ENCODE measurements at regions not wholly inside any gene's neighbourhood (a gene's known extent, or its start where the extent isn't known, plus 50 kb on each side); places are given as distances from the start of the nearest gene placed in this dataset.
"Not testable (repeated sequence)": the region's sequence is repeated elsewhere in the genome, so short reads cannot be mapped to it uniquely, and the experiment has no call there.

- Histone ChIP-seq H4K20me1 (ENCODE audit: control insufficient read depth, insufficient read depth, low read depth, low read length) (no peaks in the 10 kb centered on the region), H3K9me2 (replicated peaks; ENCODE audit: control insufficient read depth, low read length) (no peaks in the 10 kb centered on the region), H3K4me3 (ENCODE audit: low read length) (no peak overlapping the region), H3K27me3 (ENCODE audit: control insufficient read depth, low read length) (no peaks in the 10 kb centered on the region), H3F3A (ENCODE audit: control insufficient read depth, insufficient read depth) (peaks cover 4% of the 10 kb centered on the region; the same call in 1 of the 2 replicates), H3K4me2 (ENCODE audit: low read length) (no peak overlapping the region), H3K4me1 (ENCODE audit: control insufficient read depth, low read length) (peaks cover 3% of the 10 kb centered on the region), H3K36me3 (ENCODE audit: control insufficient read depth, low read length) (no peaks in the 10 kb centered on the region), H3K9me3 (ENCODE audit: control insufficient read depth, insufficient read depth, low read length) (no peaks in the 10 kb centered on the region), H3K79me2 (ENCODE audit: control insufficient read depth, low read length) (no peaks in the 10 kb centered on the region), H3K27ac (ENCODE audit: low read depth, low read length) (no peak overlapping the region)
- TF ChIP-seq, protein P1, sequence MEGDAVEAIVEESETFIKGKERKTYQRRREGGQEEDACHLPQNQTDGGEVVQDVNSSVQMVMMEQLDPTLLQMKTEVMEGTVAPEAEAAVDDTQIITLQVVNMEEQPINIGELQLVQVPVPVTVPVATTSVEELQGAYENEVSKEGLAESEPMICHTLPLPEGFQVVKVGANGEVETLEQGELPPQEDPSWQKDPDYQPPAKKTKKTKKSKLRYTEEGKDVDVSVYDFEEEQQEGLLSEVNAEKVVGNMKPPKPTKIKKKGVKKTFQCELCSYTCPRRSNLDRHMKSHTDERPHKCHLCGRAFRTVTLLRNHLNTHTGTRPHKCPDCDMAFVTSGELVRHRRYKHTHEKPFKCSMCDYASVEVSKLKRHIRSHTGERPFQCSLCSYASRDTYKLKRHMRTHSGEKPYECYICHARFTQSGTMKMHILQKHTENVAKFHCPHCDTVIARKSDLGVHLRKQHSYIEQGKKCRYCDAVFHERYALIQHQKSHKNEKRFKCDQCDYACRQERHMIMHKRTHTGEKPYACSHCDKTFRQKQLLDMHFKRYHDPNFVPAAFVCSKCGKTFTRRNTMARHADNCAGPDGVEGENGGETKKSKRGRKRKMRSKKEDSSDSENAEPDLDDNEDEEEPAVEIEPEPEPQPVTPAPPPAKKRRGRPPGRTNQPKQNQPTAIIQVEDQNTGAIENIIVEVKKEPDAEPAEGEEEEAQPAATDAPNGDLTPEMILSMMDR (IDR thresholded peaks at IDR 0.05; ENCODE audit: low read depth, low read length, poor library complexity, severe bottlenecking): no peak
- no peak for TF ChIP-seq EZH2phosphoT487 (IDR thresholded peaks at IDR 0.05; ENCODE audit: borderline replicate concordance, low read length)
Observed at GRCh38 chr5:178056935-178057334, 56.4 kb upstream of the N4BP3 start.

- not testable (repeated sequence) for H3K4me1 ChIP-seq (ENCODE audit: control insufficient read depth, low read length); H3K27me3 ChIP-seq (ENCODE audit: control insufficient read depth, low read length); H3K9me3 ChIP-seq (ENCODE audit: control insufficient read depth, insufficient read depth, low read length); H3K27ac ChIP-seq (ENCODE audit: low read depth, low read length); H3K79me2 ChIP-seq (ENCODE audit: control insufficient read depth, low read length); H3K4me2 ChIP-seq (ENCODE audit: low read length); H3K36me3 ChIP-seq (ENCODE audit: control insufficient read depth, low read length); H3F3A ChIP-seq (ENCODE audit: control insufficient read depth, insufficient read depth); H3K4me3 ChIP-seq (ENCODE audit: low read length); H3K9me2 ChIP-seq (replicated peaks; ENCODE audit: control insufficient read depth, low read length); H4K20me1 ChIP-seq (ENCODE audit: control insufficient read depth, insufficient read depth, low read depth, low read length)
Observed at GRCh38 chr5:178055536-178055935, 57.8 kb upstream of the N4BP3 start.

GRCh38 chr5:178052062-178052461 is 56.0 kb upstream of the PROP1 start:
- not testable (repeated sequence) for H3K27me3 ChIP-seq (ENCODE audit: control insufficient read depth, low read length); H3K9me3 ChIP-seq (ENCODE audit: control insufficient read depth, insufficient read depth, low read length); H3K4me2 ChIP-seq (ENCODE audit: low read length); H3K9me2 ChIP-seq (replicated peaks; ENCODE audit: control insufficient read depth, low read length); H3K79me2 ChIP-seq (ENCODE audit: control insufficient read depth, low read length); H3K36me3 ChIP-seq (ENCODE audit: control insufficient read depth, low read length); H3K27ac ChIP-seq (ENCODE audit: low read depth, low read length); H4K20me1 ChIP-seq (ENCODE audit: control insufficient read depth, insufficient read depth, low read depth, low read length); H3K4me3 ChIP-seq (ENCODE audit: low read length); H3F3A ChIP-seq (ENCODE audit: control insufficient read depth, insufficient read depth)
- H3K4me1 ChIP-seq (ENCODE audit: control insufficient read depth, low read length): peaks cover 12% of the 10 kb centered on the region

DNA sequence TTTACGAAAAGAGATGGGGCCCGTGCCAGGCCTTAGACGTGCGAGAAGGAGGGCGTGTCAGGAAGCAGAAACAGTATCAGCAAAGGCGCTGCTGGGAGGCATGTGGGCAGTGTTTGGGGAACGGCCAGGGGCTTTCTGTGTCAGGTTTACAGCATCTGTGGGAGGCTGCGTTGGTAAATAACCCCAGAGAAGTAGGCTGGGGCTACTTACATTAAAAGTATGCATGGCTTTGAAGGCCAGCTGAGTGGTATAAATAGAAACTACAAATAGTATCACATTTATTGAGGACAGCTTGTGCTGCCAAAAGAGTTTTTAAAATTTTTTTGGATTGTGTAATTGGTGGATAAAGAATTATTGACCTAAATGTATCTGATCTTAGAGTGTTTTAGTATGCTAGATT is 54.8 kb upstream of the PROP1 start:
- not testable (repeated sequence) for H3K9me2 ChIP-seq (replicated peaks; ENCODE audit: control insufficient read depth, low read length); H3K79me2 ChIP-seq (ENCODE audit: control insufficient read depth, low read length); H3K4me2 ChIP-seq (ENCODE audit: low read length); H4K20me1 ChIP-seq (ENCODE audit: control insufficient read depth, insufficient read depth, low read depth, low read length); H3K27ac ChIP-seq (ENCODE audit: low read depth, low read length); H3K9me3 ChIP-seq (ENCODE audit: control insufficient read depth, insufficient read depth, low read length); H3K27me3 ChIP-seq (ENCODE audit: control insufficient read depth, low read length); H3K4me3 ChIP-seq (ENCODE audit: low read length); H3K36me3 ChIP-seq (ENCODE audit: control insufficient read depth, low read length); H3F3A ChIP-seq (ENCODE audit: control insufficient read depth, insufficient read depth)
- H3K4me1 ChIP-seq (ENCODE audit: control insufficient read depth, low read length): peaks cover 15% of the 10 kb centered on the region

DNA sequence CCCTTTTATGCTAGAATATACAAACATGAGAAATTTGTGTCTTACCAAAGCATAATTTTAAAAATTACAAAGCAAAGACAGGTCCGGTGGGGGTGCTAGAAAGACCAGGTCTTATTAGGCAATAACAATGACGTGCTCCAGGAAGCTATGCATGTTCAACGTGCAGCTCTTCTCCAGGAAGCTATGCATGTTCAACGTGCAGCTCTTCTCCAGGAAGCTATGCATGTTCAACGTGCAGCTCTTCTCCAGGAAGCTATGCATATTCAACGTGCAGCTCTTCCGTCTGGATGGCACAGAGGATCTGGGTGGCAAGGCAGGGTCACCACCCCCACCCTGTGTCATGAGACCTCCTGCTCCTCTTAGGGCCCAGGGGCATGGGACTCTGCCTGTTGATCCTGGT is 51.9 kb upstream of the PROP1 start:
- H3K79me2 ChIP-seq (ENCODE audit: control insufficient read depth, low read length); H3K27me3 ChIP-seq (ENCODE audit: control insufficient read depth, low read length); H3K4me3 ChIP-seq (ENCODE audit: low read length); H3K36me3 ChIP-seq (ENCODE audit: control insufficient read depth, low read length); H3K9me3 ChIP-seq (ENCODE audit: control insufficient read depth, insufficient read depth, low read length); H3F3A ChIP-seq (ENCODE audit: control insufficient read depth, insufficient read depth); H4K20me1 ChIP-seq (ENCODE audit: control insufficient read depth, insufficient read depth, low read depth, low read length); H3K9me2 ChIP-seq (replicated peaks; ENCODE audit: control insufficient read depth, low read length): not testable (repeated sequence)
- Histone ChIP-seq H3K4me1 (ENCODE audit: control insufficient read depth, low read length) (peaks cover 15% of the 10 kb centered on the region), H3K4me2 (ENCODE audit: low read length) (peak overlapping the region; percentile 24; the same call in 1 of the 2 replicates), H3K27ac (ENCODE audit: low read depth, low read length) (peak overlapping the region; percentile 42)

DNA sequence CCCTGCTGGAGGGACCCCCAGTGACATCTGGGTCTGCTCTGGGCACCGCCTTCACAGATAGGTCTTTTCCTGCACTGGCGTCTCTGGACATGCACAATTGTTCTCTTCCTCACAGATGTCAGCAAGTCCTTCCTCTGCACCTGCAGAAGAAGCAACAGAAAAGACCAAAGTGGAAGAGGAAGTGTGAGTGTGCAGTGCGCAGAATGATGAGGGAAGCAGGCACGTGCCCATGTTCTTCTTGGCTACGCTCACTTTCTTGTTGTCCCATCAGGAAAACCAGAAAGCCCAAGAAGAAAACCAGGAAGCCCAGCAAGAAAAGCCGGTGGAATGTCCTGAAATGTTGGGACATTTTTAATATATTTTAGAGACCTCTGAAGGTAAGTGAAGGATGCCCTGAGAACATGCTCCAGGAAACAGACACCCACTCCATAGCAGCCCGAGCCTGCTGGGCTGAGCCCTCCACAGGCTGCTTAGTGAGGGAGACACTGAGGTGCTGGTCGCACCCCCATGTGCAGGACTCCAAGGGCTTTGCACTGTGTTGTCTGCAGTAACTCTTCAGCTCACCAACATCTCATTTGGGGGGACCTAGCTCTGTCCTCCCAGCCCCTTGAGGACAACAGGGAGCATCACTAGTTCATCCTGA is 50.8 kb upstream of the PROP1 start:
- not testable (repeated sequence) for H3K27me3 ChIP-seq (ENCODE audit: control insufficient read depth, low read length); H3K9me3 ChIP-seq (ENCODE audit: control insufficient read depth, insufficient read depth, low read length); H3K79me2 ChIP-seq (ENCODE audit: control insufficient read depth, low read length); H3F3A ChIP-seq (ENCODE audit: control insufficient read depth, insufficient read depth); H3K36me3 ChIP-seq (ENCODE audit: control insufficient read depth, low read length); H3K9me2 ChIP-seq (replicated peaks; ENCODE audit: control insufficient read depth, low read length); H4K20me1 ChIP-seq (ENCODE audit: control insufficient read depth, insufficient read depth, low read depth, low read length)
- Histone ChIP-seq H3K27ac (ENCODE audit: low read depth, low read length) (peak overlapping the region; percentile 42), H3K4me2 (ENCODE audit: low read length) (peak overlapping the region; percentile 27; the same call in 1 of the 2 replicates), H3K4me1 (ENCODE audit: control insufficient read depth, low read length) (peaks cover 15% of the 10 kb centered on the region), H3K4me3 (ENCODE audit: low read length) (peak overlapping the region; percentile 30; the same call in 1 of the 2 replicates)

- not testable (repeated sequence) for H3K4me2 ChIP-seq (ENCODE audit: low read length); H3F3A ChIP-seq (ENCODE audit: control insufficient read depth, insufficient read depth)
Observed at GRCh38 chr5:178045963-178046362, 49.9 kb upstream of the PROP1 start.

More at GRCh38 chr5:178045963-178046362, 49.9 kb upstream of the PROP1 start:
- H3K36me3 ChIP-seq (ENCODE audit: control insufficient read depth, low read length); H3K4me3 ChIP-seq (ENCODE audit: low read length); H3K27ac ChIP-seq (ENCODE audit: low read depth, low read length); H3K9me3 ChIP-seq (ENCODE audit: control insufficient read depth, insufficient read depth, low read length); H3K9me2 ChIP-seq (replicated peaks; ENCODE audit: control insufficient read depth, low read length); H3K79me2 ChIP-seq (ENCODE audit: control insufficient read depth, low read length); H3K27me3 ChIP-seq (ENCODE audit: control insufficient read depth, low read length); H4K20me1 ChIP-seq (ENCODE audit: control insufficient read depth, insufficient read depth, low read depth, low read length): not testable (repeated sequence)
- peaks cover 15% of the 10 kb centered on the region for H3K4me1 ChIP-seq (ENCODE audit: control insufficient read depth, low read length)

All from DOHH2 (cell line).